NB4 (cell line): ENCODE measurements at regions not wholly inside any gene's neighbourhood (a gene's known extent, or its start where the extent isn't known, plus 50 kb on each side); places are given as distances from the start of the nearest gene placed in this dataset.
"Not testable (repeated sequence)": the region's sequence is repeated elsewhere in the genome, so short reads cannot be mapped to it uniquely, and the experiment has no call there.

Source experiments
- DNase-seq: peaks from one replicate; pipeline ENCODE4 v3.0.0; 2010; ENCODE audit warnings: low read depth
- H3K4me3 ChIP-seq: one replicate; pipeline ENCODE4 v1.5.1; 2011; ENCODE audit warnings: mild to moderate bottlenecking, low read depth, low read length, moderate library complexity
- MYC ChIP-seq: IDR thresholded peaks from 2 replicates; pipeline ENCODE4 v1.6.1; 2011; ENCODE audit warnings: low read depth, low read length
- POLR2A ChIP-seq: IDR thresholded peaks from 2 replicates; pipeline ENCODE4 v1.6.1; 2011; ENCODE audit warnings: mild to moderate bottlenecking; ENCODE audit not compliant: insufficient read length; ENCODE audit errors: extremely low read depth
- TF ChIP-seq, protein P1 (sequence below): IDR thresholded peaks from one replicate; pipeline ENCODE4 v1.5.1; 2012; ENCODE audit warnings: low read depth, low read length
- TF ChIP-seq, protein P2 (sequence below): IDR thresholded peaks from 2 replicates; pipeline ENCODE4 v1.6.1; 2011; ENCODE audit warnings: low read depth, low read length

DNA sequence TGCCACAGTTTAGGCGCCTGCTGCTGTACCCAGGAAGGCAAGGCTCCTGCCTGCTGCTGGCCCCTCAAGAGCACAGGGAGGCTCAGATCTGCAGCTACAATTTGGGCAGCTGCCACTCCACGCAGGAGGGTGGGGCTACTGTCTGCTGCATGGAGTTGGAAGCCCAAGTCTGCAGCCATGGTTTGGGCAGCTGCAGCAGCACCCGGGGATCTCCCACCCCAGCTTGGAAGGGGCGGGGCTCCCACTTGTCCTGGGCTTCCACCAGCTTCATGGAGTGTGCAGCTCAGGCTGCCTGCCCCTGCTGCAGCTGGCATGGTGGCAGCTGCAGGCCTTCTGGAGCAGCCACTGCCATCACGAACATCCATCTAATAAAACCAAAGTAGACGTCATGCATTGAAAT is 512.9 kb downstream of the PYDC2 start:
- H3K4me3 ChIP-seq, result no peak overlapping the region
- DNase-seq, result no peak
- TF ChIP-seq, protein P1, sequence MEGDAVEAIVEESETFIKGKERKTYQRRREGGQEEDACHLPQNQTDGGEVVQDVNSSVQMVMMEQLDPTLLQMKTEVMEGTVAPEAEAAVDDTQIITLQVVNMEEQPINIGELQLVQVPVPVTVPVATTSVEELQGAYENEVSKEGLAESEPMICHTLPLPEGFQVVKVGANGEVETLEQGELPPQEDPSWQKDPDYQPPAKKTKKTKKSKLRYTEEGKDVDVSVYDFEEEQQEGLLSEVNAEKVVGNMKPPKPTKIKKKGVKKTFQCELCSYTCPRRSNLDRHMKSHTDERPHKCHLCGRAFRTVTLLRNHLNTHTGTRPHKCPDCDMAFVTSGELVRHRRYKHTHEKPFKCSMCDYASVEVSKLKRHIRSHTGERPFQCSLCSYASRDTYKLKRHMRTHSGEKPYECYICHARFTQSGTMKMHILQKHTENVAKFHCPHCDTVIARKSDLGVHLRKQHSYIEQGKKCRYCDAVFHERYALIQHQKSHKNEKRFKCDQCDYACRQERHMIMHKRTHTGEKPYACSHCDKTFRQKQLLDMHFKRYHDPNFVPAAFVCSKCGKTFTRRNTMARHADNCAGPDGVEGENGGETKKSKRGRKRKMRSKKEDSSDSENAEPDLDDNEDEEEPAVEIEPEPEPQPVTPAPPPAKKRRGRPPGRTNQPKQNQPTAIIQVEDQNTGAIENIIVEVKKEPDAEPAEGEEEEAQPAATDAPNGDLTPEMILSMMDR, result no peak
- TF ChIP-seq MYC, result no peak
- no peak for TF ChIP-seq POLR2A
- TF ChIP-seq, protein P2, sequence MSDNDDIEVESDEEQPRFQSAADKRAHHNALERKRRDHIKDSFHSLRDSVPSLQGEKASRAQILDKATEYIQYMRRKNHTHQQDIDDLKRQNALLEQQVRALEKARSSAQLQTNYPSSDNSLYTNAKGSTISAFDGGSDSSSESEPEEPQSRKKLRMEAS, result no peak

DNA sequence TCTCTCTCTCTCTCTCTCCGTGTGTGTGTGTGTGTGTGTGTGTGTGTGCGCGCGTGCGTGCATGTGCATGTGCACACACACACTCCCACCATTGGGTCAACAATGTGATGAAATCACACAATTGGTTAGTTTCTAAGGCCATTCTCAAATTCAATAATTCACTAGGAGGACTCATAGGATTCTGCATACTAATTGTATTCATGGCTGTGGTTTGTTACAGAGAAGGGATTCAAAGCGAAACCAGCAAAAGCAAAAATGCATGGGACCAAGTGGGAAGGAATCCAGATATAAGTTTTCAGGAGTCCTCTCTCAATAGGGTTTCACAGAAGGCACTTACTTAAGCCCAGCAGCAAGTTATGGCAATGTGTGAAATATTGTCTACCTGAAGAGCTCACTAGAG is 515.0 kb downstream of the PYDC2 start:
- no peak overlapping the region for H3K4me3 ChIP-seq
- no peak for TF ChIP-seq MYC
- TF ChIP-seq, protein P1, result no peak
- TF ChIP-seq, protein P2, result no peak
- TF ChIP-seq POLR2A, result no peak
- DNase-seq, result no peak

DNA sequence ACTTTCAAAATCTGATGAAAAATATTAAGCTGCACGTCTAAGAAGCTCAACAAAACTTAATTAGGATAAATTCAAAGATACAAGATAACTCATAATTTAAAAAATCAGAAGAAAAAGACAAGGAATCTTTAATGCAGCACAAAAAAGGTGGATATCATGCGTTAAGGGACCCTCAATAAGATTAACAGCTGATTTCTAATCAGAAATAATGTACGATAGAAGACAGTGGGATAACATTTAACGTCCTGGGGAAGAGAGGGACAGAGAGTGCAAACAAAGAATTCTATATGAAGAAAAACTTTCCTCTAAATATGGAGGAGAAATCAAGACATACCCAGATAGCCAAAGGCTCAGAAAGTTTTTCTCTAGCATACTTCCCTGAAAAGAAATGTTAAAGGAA is 519.5 kb downstream of the PYDC2 start:
- DNase-seq, result no peak
- no peak overlapping the region for H3K4me3 ChIP-seq
- TF ChIP-seq, protein P2, result no peak
- TF ChIP-seq, protein P1, result no peak
- TF ChIP-seq POLR2A (no peak), MYC (no peak)

DNA sequence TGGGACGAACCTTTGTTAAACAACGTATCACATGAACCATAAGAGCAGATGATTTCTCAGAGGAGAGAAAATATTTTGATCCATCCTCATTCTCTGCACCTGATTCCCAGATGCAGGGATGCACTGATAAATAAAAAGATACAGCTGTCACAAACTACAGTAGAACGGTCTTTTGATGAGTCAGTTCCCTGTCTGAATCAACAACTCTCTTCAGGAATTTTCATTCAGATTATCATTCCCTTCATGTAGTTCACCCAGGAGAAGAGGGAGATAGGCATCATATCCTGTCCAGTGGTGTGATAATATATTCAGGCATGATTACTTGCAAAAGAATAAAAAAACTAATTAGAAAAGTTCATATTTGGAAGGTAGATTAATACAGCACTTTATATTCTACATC is 521.5 kb downstream of the PYDC2 start:
- DNase-seq, result no peak
- no peak overlapping the region for H3K4me3 ChIP-seq
- TF ChIP-seq, protein P1, result no peak
- no peak for TF ChIP-seq MYC
- TF ChIP-seq, protein P2, result no peak
- no peak for TF ChIP-seq POLR2A

DNA sequence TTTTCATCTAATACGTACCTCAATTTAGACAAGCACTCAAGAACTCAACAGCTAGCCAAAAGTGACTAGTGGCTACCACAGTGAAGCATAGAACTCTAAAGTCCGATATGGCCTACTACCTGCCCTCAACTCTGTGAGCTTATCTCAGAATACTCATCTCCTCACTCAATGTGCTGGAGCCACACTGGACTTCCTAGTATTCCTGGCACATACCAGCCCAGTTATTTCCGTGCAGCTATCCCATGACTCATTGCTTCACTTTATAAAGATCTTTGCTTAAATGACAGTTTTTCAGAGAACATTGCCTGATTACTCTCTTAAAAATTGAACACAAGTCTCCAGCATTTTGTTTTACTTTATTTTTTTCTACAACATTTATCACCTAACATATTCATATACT is 524.7 kb downstream of the PYDC2 start:
- TF ChIP-seq, protein P1, result no peak
- TF ChIP-seq, protein P2, result no peak
- TF ChIP-seq MYC, result no peak
- no peak for TF ChIP-seq POLR2A
- DNase-seq, result no peak
- no peak overlapping the region for H3K4me3 ChIP-seq

DNA sequence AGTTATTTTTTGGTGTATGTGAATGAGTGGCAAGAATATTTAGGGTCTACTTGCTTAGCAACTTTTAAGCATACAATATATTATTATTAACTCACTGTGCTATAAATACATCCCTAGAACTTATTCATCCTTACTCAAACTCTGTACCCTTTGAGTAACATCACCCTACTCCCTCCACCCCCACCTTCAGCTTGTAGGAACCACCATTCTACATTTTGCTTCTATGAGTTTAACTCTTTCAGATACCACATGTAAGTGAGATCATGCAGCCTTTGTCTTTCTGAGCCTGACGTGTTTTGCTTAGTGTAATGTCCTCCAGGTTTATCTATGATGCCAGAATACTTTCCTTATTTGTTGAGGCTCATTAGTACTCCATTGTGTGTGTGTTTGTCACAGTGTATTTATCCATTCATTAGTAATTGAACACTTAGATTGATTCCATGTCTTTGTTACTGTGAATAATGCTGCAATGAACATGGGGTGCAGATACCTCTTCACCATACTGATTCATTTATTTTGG is 526.9 kb downstream of the PYDC2 start:
- no peak overlapping the region for H3K4me3 ChIP-seq
- TF ChIP-seq, protein P2, result no peak
- TF ChIP-seq MYC (no peak), POLR2A (no peak)
- TF ChIP-seq, protein P1, result no peak
- no peak for DNase-seq

DNA sequence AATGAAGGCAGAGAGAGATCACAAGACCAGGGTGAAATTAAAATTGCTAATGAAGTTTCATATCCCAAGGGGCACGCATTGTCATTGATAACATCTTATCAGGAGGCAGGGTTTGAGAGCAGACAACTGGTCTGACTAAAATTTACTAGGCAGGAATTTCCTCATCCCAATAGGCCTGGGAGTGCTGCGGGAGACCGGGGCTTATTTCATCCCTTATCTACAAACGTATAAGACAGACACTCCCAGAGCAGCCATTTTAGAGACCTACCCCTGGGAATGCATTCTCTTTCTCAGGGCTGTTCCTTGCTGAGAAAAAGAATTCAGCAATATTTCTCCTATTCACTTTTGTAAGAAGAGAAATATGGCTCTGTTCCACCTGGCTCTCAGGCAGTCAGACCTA is 533.0 kb downstream of the PYDC2 start:
- DNase-seq, H3K4me3 ChIP-seq: not testable (repeated sequence)
